GM21619 (cell line): ENCODE measurements at regions not wholly inside any gene's neighbourhood (a gene's known extent, or its start where the extent isn't known, plus 50 kb on each side); places are given as distances from the start of the nearest gene placed in this dataset.
"Not testable (repeated sequence)": the region's sequence is repeated elsewhere in the genome, so short reads cannot be mapped to it uniquely, and the experiment has no call there.

Experiments
- ATAC-seq: cut with Tn5 transposase; IDR thresholded peaks from one replicate; pipeline ENCODE4 v1.9.1; 2021; ENCODE audit not compliant: unreplicated experiment

DNA sequence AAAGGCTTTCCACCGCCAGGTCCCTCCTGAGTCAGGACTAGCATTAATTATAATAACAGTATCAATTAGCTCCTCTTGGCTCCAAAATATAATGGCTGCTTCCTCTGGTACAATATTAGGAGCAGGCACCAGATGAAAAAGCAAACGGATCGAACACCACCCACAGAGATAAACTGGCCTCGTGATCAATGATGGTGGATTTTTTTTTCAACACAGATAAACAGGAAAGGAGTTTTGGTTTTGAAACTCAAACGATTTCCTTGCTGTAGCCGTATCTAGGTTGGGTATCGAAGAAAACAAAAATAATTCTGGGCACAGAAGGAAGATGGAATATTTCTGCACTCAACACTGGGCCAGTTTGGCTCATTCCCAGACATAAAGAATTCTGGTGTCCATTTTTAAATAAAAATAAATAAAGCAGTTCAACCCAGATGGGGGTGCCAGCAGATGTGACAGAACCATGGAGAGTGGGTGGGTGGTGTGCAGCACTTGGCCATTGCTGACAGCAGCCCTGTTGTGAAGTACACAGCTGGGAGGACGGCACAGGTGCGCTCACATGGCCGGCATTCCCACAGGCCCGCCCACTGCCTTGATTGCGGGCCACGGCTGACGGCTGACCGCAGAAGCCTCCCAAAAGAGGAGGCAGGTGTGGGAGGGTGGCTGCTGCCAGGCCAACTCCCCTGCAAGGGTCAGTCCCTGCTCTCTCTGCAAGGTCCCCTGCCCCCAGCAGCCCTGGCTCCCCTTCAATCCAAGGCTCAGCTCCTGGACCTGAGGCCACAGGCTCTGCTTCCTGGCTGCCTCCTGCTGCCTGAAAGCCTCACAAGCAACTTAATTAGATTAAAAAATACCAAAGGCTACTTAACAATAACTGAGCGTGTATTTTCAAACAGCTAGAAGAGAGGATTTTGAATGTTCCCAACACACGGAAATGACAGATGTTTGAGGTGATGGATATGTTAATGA is 351.9 kb upstream of the ID2 start:
- ATAC-seq, result no peak

DNA sequence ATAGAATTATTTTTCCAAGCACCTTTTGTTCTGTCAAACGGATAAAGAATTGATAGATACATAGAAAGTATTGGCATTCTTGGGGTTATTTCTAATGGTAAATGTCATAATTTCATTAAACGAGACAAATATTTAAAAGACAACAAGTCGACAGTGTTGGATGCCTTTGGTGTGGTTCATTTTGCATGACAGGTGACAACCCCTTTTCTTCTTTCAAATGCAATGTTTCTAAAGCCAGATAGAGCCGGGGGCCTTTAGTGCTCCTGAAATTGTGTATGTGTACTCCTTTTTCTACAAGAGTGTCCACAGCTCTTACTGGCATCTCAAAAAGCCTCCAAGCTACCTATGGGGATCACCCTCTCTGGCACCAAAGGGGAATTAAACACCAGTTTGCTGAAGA is 350.8 kb upstream of the ID2 start:
- no peak for ATAC-seq

DNA sequence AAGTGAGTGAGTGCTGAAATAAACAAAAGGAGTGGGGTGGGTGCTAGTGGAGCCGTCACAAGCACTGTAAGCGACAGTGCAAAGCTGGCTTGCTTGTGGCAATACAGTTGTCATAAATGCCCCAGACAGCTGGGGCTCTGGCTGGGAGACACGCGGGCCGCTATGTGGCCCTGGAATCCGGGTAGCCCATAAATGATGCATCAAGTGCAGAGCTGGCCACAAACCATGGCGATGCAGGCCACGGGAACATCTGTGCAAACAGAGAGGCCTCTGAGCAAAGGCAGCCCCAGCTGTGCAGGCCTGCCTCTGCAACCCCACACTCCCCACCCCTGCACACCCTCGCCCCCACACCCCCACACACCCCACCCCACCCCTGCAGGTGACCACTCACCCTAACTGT is 349.2 kb upstream of the ID2 start:
- ATAC-seq, result no peak

DNA sequence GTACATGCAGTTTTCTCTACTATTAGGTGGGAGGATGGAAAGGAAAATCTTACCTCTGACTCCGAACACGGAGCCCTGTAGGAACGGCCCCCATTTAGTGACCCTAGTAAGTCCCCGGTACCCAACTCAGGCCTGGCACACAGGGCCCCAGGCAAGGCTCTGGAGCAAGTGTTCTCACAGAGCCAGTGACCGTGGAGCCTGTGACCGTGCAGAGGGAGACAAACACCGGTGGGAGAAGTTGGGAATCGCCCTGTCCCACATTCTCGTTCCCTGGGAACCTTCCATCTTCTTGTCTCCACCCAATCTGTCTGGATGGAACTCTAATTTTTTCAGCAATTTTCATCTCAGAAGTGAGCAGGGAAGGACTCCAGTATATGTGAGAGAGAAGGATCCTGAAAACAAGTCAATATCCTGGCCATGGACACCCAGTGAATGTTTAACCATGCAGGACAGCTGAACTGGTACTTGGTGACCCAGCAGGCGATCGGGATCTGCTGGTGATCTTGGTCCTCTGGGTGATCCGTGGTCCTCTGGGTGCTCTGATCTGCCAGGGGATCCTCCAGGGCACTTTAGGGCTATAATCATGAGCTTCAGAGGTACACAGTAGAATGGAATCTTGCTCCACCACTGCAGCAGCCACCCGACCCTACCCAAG is 348.6 kb upstream of the ID2 start:
- ATAC-seq, result no peak

DNA sequence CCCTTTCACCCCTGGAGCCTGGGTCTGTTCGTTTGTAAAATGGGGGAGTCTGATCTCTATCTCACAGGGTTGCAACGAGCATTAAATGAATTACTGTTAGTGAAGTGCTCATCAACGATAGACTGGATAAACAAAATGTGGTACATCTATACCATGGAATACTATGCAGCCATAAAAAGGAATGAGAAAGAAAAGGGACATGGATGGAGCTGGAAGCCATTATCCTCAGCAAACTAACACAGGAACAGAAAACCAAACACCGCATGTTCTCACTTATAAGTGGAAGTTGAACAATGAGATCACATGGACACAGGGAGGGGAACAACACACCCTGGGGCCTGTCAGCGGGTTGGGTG is 348.0 kb upstream of the ID2 start:
- not testable (repeated sequence) for ATAC-seq

DNA sequence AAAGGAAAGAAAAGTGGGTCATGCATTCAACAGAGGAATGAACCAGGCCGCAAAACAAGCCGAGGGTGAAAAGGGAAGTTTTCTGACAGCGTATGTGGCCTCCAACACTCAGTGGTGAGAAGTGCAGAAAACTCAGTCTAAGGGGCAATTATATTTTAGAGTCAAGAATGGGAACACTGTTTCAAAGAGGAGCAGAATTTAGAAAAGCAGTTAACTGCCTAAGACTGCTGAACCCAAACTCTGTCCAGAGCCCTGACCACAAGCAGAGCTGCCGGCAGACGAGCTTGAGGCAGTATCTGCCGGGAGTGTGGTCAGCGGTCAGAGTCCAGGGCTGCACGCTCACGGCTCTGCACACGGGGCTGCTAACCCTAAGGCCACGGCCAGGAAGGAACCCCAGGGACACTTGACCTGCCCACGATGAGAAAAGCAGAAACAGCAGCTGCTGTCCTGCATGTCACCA is 347.0 kb upstream of the ID2 start:
- no peak for ATAC-seq

DNA sequence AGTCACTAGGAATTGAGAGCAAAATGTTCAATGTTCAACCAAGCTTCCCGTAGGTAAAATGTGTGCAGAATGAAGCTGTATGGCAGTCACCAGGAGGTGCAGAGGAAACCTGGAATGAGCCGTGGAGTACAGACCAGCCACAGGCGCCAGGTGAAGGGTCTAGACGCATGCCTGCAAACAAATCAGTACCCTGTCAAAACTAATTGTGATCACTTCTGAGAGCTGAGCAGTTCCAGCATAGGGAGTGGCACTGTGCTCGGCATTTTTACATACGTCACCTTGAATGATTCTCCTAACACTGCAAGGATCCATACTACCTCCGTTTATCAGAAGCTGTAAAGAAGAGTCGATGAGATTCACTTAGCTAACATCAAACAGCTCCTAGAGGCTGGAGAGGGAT is 346.1 kb upstream of the ID2 start:
- no peak for ATAC-seq

DNA sequence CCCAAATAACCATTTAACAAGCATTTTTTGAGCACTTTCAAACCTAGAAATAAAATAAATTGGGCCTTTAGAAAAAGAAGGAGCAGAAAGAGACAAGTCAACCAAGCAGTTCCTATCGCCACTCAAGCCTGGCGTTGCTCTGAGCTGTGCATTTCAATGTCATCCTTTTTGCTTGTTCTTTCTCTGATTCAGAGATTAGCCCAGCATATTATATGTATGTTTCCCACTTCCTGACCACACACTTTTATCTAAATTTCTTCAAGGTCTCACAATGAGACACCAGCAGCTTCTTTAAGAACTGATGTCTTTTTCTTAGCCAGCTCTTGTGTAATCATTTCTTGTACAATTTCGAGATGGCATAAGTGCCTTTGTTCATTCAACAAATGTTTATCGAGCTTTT is 344.5 kb upstream of the ID2 start:
- no peak for ATAC-seq

DNA sequence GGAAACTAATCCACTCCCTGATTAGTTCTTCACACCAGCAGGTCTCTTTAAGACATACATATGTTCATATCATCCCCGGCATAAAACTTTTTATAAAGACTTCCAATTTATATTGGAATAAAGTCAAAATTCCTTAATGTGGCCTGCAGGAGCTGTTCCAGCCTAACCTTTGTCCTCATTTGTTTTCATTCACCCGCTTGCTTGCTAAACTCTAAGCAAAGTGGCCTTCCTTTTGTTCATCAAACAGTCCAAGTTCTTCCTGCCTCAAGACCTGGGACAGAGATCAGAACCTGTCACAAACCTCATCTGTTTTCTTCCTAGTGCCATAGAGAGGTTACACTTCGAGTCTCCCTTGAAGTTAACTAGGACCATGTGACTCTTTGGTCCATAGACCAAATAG is 339.4 kb upstream of the ID2 start:
- ATAC-seq, result no peak

DNA sequence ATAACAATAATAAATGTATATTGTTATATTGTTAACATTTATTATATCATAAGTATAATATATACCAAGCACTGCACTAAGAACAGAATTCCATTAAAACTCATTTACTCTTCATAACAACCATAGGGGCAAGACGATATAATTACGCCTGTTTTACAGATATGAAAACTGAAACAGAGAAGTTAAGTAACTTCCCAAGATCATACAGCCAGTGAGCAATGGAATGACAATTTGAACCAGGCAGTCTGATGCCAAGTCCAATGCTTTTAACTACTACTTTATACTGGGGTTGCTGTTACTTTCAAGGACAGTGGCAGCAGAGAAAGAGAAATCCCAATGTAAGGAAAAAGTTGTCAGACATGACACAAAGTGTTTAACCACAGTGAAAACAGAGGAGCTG is 338.8 kb upstream of the ID2 start:
- no peak for ATAC-seq

DNA sequence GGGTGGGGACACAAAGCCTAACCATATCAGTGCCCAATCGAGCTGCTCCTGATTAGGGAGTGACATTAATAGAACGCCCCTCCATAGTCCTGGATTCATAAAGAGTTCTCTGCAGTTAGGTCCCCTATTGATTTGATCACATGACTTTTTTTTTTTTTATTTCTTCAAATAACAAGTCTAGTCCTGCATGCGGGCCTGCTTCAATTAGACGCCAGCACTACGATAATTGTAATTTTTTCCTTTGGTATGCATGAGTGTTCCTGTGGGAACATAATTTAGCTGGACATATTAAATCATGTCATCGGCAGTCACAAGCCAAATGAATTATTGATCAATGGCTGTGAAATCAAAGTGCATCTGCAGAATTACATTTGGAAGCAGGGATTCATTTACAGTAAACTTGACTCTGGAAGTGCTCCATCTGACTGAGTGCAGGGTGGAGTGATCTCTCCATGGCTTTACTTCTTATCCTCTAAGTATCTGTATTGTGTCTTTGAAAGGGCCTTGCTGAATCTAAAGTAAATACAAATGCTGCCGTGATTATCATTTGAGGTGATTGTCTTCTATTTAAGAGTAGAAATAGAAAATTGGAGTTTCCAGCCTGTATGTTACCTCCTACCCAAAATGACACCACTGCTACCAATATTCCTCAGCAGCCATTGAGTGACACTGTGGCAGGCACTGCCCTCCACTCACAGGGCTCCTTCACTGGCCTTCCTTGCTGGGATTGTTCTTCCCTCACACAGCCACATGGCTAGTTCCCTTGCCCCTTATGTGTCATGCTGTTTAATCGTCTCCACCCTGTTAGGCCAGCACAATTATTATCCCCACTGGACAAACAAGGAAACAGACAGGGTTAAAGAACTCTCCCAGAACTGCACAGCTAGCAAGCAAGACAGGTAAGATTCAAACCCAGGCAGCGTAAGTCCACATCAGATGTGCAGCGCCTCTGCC is 337.4 kb upstream of the ID2 start:
- no peak for ATAC-seq

DNA sequence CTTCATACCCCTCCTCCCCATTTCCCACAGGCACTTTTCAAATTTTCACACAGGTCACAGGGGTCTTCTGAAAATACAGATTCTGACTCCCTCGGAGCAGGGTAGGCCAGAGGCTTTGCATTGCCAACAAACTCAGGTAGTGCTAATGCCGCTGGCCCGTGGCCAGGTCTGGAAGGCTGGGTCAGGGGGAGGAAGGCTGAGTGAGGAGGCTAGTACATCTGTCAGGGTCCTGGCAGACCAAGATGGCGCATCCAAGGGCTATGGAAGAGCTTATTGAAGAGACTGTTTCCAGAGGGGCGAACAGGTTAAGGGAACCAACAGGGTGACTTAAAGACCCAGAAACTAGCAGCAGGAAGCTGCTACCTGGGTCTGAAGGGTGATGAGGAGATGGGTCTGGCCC is 336.7 kb upstream of the ID2 start:
- ATAC-seq, result no peak

DNA sequence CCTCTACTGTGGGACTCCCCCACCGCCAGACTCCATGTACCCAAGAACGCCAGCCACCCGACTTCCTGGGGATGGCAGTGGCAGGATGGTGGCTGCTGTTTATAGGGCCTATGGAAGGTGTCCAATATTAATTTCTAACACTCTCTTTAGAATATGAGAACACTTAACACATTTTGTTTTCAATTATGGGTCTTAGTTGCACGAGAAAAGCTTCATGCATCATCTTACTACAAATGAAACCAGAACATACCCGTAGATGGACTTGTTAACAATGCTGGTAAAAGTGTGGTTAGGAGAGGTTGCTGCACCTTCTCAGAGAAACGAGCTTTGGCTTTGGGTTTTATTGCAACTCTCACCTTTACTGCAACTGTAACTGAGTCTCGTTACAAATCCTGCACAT is 335.6 kb upstream of the ID2 start:
- ATAC-seq, result no peak

DNA sequence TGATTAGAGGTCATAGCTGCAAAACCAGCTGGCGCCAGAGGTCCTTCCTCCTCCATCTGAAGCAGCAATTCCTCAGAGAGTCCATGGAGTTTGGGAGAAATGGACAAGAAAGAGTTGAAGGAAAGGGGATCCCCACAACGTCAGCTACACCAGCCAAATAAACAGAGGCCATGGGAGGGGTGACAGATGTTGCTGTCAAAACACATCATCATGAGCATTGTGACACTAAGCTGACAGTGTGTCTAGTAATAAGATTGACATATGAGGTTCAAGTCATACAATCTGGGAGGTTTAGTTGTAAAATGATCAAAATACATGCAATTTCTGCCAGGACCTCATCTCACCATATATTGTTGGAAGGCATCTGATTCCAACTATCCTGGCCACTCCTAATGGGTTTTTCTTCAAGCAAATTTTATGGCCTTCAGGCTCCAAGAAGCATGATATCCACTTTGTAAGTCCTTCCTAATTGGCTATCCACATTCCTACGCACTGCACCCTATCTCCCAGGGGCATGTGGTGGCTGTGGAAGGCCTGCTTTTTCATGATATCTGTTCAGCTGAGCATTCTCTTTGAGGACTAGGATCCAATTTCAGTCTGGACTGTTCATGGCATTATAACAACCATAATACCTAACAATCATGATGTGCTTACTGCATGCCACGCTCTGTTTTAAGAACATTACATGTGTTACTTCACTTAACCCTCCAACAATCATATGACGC is 335.0 kb upstream of the ID2 start:
- ATAC-seq, result no peak

DNA sequence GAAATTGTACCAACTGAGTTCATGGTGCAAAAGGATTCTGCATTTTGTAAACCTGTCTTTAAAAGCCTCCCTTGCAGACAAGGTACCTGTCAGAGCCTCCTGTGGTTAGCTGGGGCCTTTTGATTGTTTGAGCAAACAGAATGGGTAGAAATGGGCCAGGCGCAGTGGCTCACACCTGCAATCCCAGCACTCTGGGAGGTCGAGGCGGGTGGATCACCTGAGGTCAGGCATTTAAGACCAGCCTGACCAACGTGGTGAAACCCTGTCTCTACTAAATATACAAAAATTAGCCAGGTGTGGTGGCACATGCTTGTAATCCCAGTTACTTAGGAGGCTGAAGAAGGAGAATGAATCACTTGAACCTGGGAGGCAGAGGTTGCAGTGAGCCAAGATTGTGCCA is 332.9 kb upstream of the ID2 start:
- ATAC-seq, result not testable (repeated sequence)

DNA sequence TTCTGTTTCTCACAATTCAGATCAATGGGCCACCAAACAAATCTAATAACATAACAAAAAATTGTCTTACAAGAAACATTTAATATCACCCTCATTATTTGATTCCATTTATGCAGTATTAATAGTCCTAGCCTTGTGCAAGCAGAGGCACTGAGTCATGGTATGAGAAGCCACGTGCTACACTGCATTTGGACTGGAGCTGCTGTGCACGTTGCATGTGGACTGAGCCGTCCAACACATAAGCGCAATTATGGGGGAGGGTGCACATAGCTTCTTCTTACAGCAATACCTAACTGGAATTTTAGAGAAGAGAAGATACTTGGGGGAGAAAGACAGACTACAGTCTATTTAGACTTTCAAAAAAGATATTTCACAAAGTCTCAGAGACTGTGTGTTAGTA is 329.6 kb upstream of the ID2 start:
- ATAC-seq, result no peak

DNA sequence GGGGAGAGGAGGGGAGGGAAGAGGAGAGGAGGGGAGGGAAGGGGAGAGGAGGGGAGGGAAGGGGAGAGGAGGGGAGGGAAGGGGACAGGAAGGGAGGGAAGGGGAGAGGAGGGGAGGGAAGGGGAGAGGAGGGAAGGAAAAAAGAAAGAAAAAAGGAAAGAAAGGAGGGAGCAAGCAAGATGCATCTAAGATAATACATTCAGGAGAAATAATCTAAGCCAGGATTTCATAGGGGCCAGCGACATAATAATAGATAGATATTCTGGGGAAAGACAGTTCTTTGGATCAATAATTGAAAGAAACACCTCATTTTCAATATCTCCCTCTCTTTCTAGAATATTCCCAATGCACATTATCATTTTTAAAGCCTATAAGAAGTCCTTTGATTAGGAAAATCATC is 328.9 kb upstream of the ID2 start:
- ATAC-seq, result no peak

DNA sequence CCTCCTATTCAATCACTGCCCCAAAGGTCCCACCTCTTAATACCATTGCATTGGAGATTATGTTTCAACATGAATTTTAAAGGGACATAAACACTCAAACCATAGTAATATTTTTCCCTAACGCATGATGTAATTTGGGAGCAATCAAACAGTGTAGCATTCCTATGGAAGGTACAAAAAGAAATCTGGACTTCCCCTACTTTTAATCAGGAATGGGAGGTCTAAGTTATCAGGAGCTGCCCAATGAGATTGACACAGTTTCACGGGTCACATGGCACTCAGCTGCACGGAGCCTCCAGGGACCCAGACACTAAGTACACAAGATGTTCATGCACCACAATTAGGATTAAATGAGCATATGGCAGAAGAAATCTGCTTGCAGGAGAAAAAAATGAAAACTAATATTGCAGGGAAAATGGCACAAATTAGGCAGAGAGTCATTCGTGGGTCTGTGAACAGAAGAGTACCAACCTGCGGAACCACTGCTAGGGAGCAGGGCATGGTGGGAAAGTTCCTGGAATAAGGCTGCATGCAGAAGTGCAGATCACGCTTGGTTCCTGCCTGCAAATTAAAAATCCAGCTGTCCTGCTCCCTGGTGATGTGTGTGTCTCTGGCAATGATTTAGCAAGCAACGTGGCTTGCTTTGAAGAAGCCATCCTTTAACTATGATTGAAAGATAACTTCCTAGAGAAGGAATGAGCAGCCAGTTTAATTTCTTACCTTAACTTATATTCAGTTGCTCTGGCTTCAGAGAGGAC is 326.6 kb upstream of the ID2 start:
- no peak for ATAC-seq

DNA sequence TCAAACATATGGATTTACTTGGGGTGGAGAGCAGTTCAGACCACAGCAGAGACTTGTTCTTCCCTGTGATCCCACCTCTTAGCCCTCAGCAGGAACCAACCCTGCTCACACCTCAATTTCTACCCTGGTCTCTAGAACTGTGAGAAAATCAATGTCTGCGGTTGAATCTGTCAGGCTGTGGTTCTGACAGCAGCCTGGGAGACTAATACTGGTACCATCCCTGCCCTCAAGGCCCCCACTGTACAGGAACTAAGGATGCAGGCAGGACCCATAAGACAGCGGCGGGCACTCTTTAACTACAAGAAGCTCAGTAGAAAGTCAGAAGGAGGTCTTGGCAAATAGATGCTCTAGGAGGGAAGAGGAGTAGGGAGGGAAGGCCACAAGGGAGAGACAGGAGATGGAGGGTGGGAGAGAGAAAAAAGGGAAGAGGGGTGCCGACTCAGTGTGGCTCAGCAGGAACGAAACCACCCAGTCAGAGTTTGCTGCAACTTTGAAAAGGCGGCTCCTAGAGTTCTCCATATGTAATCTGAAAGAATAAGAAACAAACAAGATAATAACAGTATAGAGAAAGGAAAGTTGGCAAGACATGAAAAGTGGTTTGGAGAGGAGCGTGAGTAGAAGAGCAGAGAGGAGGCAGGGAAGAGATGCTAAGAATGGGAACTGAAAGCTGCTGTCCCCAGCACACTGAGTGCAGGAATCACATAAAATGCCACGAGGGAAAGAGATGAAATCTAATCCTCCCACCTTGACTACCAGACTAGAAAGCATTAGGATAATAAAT is 323.9 kb upstream of the ID2 start:
- no peak for ATAC-seq
